ENCODE measurements at regions not wholly inside any gene's neighbourhood (a gene's known extent, or its start where the extent isn't known, plus 50 kb on each side); places are given as distances from the start of the nearest gene placed in this dataset.

DNA sequence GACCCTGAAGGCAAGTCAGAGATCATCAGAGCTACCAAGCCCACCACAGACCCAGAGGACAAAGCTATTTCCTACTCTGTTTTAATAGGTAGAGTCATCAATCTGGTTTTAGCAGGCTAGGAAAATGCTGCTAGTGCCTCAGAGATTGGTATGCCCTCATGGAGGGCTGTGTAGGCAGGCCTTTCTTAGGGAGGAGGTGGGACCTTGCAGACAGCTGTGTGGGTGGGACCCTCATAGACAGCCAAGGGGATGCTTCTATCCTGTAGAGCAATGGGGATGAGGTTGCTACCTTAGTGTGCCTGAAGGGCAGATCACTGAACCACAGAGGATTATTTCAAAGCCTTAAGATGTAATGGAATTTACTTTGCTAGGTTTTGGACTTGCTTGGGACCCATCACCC lies 534.9 kb upstream of the KLF12 start:
- no peak for DNase-seq (ENCODE audit: low read depth in 3 of 3)

DNA sequence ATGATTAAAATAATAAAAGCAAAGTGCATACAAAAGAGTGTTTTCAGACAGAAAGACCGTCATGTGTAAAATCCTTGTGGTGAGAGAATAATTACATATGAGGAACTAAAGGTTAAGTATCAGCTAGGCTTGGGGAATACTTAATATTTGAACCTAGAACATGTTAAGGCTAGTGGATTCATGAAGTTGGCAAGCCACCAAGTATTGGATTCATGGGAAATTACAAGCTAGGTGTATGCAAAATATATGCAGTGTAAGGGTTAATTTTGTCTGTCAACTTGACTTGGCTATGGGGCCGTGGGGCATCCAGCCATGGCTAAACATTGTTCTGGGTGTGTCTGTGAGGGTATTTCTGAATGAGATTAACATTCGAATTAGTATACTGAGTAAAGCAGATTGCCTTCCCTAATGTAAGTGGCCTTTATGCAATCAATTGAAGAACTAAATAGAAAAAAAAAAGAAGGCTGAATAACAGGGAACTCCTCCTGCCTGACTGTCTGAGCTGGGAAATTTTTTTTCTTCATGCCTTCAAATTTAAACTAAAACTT lies 533.5 kb upstream of the KLF12 start:
- no peak for DNase-seq (ENCODE audit: low read depth in 3 of 3)

DNA sequence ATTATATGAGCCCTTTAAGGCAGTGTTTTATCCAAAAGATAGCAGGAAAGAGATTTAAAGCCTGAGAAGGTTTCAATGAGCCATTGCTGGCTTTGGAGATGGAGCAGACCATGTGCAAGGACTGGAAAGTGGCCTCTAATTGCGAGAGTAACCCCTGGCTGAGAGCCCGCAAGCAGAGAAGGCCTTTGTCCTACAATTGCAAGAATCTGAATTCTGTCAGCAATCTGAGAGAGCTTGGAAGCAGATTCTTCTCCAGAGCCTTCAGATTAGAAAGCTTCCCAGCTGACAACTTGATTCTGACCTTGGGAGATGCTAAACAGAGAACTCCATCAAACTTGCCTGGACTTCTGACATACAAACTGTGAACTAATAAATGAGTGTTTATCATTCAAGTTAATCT lies 528.7 kb upstream of the KLF12 start:
- DNase-seq (ENCODE audit: low read depth in 3 of 3): no peak

GRCh38 chr13:74661851-74662250 lies 527.6 kb upstream of the KLF12 start:
- no peak for DNase-seq (ENCODE audit: low read depth in 3 of 3)

- DNase-seq (ENCODE audit: low read depth in 3 of 3): no peak
Observed at GRCh38 chr13:74657765-74658164, 523.6 kb upstream of the KLF12 start.

GRCh38 chr13:74651121-74651520 lies 516.9 kb upstream of the KLF12 start:
- no peak for DNase-seq (ENCODE audit: low read depth in 3 of 3)

DNA sequence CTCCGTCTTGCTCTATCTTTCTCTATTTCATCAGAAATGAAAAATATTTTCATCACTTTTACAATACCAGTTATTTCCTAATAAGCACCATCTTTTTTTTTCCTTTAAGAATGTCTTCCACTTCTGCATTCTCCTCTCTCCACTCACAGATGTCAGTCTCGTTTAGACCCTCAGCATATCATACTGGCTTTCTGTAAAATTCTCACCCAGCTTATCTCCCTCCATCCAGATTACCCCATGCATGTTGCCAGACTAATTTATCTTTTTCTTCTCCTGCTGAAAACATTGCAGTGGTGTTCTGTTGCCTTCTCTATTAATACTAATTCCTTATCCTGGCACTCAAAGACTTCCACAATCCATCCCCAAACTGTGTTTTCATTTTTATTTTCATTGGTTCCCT lies 513.8 kb upstream of the KLF12 start:
- DNase-seq (ENCODE audit: low read depth in 3 of 3): no peak

DNA sequence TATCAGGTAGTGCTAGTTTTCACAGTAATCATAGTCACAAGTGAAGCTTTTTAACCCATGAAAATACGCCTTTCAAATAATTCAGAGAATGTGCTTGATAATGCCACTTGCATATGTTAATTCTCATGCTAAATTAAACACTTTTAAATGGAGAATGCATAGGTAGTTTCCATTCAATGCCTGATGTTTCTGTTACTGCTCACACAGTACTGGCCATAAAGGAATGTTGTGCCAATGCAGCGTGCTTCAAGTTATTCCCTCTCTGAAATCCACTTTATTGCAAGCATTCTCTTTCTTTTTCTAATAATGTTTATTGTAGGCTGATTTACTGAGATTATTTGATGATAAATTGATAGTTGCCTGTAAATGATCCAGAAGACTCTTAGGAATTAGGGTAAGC lies 513.0 kb upstream of the KLF12 start:
- no peak for DNase-seq (ENCODE audit: low read depth in 3 of 3)

- no peak for DNase-seq (ENCODE audit: low read depth in 3 of 3)
Observed at GRCh38 chr13:74646091-74646490, 511.9 kb upstream of the KLF12 start.

GRCh38 chr13:74645586-74645985 lies 511.4 kb upstream of the KLF12 start:
- DNase-seq (ENCODE audit: low read depth in 3 of 3): no peak

DNA sequence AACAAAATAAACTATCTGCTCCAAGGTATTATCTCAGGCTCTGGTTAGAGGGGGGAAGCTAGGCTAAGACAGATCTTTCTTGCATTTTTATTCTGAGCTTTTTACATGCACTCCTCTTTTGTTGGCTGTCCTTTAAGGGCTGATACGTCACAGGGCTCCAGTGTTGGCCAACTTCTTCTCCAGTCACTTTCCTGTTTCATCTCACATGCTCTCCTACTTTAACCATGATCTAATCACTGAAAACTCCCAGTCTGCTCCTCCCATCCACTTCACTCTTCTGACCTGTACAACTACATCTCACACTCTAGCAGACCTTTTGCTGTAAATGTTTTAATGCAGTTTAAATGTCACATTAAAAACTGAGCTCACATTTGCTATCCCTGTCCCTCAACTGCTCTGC lies 510.0 kb upstream of the KLF12 start:
- no peak for DNase-seq (ENCODE audit: low read depth in 3 of 3)

DNA sequence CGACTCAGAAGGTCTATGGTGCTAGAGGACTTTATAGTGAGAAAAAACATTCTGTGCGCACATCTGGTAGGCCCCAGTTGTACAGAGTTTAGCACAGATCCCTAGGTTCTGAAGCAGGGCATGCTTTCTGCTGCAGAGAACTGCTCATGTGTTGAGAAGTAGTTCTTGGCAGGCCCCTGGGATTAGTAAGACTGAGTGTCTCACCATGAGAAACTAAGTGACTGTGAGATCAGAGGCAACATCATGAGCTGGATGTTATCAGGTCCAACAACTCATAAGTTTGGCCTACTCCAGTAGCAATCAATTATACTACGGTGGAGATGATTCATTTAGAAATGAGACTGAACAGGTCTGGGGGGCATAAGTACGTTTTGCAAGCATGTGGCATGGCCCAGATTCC lies 507.4 kb upstream of the KLF12 start:
- DNase-seq (ENCODE audit: low read depth in 3 of 3): no peak

DNA sequence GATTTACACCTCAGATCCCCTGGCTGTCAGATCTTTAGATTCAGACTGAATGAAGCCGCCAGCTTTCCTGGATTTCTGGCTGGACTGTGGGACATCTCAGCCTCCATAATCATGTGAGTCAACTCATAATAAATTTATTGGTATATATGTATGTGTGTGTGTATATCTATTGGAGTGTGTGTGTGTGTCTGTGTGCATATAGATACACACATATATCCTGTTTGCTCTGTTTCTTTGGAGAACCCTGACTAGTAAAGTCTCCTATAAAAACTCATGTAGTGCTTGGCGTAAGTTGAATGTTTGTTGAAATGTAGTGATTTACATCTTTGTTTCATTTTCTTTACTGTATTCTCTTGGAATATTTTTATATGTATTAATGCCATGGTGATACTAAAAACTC lies 499.5 kb upstream of the KLF12 start:
- no peak for DNase-seq (ENCODE audit: low read depth in 3 of 3)

DNA sequence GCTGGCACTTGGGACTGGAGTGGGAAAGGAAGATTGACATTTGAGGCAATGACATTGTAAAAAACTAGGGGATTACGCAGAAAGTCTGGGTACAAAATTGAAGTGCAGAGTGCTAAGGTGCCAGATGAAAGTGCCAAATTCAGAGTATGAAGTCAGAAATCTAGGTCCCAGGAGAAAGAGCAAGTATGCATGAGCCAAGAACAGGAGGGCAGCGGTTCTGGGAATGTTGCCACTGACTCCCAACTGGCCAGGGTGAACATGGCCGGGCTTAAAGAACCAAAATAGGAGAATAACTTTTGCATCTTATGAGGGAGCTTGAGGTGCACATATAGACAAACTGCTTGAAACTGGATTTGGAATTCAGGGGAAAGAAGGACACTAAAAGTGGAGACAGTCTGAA lies 495.8 kb upstream of the KLF12 start:
- no peak for DNase-seq (ENCODE audit: low read depth in 3 of 3)

DNA sequence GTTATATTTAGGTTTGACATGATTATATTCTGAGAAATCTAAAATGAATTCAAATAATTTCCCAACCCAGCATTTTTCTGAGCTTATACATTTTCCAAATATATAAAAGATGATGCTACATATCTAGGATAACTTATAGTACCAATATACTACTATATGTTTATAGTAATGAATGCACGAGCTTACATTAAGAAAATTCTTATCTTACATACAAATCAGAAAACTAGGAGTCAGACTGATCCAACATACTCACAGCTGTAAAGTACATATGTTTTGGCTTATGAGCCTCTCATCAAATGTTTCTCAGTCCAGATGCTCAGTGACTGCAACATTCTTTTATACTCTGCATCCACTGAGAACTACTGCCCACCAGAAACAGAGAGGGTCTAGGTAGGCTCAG lies 491.3 kb upstream of the KLF12 start:
- no peak for DNase-seq (ENCODE audit: low read depth in 3 of 3)

DNA sequence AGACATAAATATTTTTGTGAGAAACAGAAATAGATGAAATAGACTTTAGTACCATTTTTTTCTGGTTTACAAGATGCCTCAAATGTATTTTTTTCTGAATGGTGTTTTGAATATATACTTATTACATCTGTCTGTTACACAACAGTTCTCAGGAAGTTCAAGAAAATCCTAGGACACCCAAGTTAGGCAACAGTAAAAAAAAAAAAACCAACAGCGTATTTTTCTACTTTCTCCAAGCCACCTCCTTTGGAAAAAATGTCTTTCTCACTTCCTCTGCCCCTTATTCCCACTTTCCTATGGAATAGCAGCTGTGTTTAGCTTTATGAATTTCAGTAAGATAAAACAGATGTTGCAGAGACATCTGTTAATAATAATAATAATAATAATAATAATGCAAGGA lies 489.6 kb upstream of the KLF12 start:
- DNase-seq (ENCODE audit: low read depth in 3 of 3): no peak

- no peak for DNase-seq (ENCODE audit: low read depth in 3 of 3)
Observed at GRCh38 chr13:74622284-74622683, 488.1 kb upstream of the KLF12 start.

DNA sequence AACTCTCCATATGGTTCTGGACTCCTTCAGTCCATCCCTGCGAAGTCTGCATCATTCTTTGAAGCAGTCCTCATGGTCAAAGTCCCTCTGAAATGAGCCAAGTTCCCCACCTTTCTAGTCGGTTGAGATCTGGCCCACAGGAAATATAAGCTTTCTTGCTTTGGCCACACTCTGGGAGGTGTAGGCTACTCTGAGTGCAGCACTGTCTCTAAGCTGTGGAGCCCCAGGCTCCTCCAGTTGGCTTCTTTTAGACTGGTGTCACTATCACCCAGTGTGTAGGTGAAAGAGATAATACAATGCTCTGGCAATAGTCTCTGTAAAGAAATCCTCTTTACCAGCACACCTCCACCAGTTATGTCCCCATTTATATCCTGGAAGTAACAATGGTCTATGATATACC lies 486.5 kb upstream of the KLF12 start:
- DNase-seq (ENCODE audit: low read depth in 3 of 3): no peak

DNA sequence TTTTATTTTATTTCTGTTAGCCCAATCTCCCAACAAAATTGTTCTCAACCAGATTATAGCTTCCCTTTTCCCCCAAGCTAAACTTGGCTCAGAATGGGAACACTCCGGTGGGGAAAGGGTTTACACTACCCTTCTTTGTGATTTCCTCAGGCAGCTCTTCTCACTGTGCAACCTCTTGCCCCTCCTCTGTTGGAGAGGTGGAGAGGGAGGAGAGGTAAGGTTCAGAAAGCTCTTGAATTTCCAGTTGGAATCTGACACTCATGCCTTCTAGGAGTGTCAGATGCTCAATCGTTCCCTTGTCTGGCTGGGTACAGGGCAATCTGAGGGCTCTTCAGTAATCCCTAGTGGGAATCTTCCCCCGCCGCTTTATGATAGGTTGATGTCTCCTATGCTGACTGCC lies 486.1 kb upstream of the KLF12 start:
- DNase-seq (ENCODE audit: low read depth in 3 of 3): no peak

DNA sequence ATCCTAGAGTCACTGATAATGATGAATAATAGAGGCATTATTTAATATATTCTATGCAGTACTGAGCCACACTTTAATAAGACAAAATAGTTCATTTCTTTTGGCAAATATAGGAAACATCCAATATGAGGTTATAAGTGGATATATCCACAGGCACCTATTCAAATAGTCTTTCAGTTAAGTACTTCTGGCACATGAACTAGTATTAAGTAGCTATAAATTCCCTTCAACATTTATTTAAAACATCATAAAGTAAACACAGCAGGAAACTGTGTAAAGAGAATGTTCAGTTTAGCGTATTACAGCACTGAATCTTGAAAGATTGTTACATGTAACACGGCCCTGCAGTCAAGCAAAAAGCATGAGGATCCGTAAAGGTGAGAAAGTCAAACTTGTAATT lies 463.3 kb upstream of the KLF12 start:
- DNase-seq (ENCODE audit: low read depth in 3 of 3): no peak

DNA sequence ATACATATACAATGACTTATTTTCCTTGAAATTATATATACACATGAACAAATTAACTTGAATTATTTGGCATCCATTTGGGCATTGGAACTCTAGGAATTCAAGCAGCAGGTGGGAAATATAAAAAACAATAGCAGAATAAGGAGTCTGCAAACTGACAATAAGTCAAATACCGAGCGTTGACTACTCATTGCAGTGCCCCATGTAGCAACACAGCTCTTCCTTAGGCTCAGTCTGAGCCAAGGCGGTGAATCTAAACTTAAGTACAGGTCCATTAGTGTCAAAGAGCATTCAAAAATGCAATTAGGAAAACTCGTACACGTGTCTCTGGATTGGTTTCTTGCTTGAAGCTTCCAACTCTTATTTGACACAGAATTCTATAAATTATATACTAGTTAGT lies 462.5 kb upstream of the KLF12 start:
- DNase-seq (ENCODE audit: low read depth in 3 of 3): no peak

DNA sequence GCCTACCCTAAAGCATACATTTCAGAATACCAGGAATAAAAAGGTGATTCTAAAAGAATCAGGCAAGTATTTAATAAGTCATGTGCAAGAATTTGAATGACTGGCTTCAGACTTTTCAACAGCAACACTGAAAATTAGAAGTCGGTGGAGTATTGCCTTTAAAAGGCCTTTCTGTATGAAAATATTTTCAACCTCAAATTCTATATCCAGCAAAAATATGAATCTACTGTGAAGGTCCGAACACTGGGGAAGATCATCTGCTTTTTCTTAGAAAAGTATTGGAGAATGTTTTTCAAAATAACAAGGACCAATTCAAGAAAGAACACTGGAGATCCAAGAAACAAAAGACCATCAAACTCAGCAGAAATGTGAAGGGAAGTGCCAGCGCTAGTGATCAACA lies 459.5 kb upstream of the KLF12 start:
- DNase-seq (ENCODE audit: low read depth in 3 of 3): no peak

DNA sequence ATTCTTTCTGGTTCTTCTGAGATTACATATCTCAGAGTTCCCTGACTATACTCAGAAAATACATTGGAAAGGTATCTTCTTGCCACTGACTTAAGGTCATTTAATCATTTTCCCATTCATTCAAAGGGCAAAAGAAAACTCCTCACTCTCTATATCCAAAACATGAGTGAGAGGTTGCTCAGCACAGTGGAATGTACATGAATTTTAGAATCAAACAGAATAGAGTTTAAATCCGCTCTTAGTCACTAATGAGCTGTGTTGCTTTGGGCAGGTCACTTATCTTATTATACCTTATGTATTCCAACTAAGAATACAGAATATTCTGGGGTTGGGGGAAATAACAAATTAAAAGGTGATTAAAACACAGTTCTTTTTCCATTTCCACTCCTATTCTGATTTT lies 452.6 kb upstream of the KLF12 start:
- no peak for DNase-seq (ENCODE audit: low read depth in 3 of 3)

DNA sequence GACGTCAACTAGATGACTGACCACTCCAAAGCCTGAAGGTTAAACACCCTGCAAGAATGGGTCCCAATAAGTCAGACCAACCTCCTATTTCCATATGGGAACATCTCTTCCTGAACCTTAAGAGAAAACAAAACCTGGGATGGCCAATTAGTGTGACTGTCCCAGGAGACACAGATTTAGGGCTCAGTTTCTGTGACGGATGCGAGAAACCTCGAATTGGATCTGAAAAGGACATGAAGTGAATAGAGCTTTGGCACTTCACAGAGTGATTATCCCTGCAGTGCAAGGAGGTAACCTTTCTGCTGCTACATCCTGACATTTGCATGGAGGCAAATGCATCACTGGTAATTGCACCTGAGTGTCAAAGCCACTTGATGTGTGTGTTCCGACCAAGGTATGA lies 442.2 kb upstream of the KLF12 start:
- no peak for DNase-seq (ENCODE audit: low read depth in 3 of 3)

DNA sequence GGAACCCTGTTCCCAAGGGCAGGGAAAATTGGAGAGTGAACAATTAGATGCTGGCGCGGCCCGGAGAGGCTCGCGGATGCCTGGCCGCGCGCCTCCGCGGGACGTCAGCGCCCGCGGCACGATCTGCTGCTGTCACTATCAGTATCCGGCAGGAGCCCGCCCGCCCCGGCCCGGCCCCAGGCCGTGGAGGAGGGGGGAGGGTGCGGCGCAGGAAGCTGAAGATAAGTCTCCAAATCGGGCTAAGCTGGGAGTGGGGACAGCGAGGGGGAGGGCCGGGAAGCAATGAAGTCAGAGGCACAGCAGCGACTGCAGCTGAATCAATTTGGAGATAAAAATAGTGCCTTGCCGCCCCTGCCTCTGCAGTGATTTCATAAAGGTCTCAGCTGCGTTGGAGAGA lies 441.5 kb upstream of the KLF12 start:
- peak; percentile 1 to 25 (median 9) for DNase-seq (ENCODE audit: low read depth in 3 of 3)

All from stimulated activated CD4-positive, alpha-beta T cell treated with anti-CD3 and anti-CD28 coated beads, TNF-alpha, amount 100 ng/mL, for 4 hours (primary cell).